Stimulated activated CD4-positive, alpha-beta T cell treated with anti-CD3 and anti-CD28 coated beads, TNF-alpha, amount 100 ng/mL, for 48 hours (primary cell): ENCODE measurements at regions not wholly inside any gene's neighbourhood (a gene's known extent, or its start where the extent isn't known, plus 50 kb on each side); places are given as distances from the start of the nearest gene placed in this dataset.
"Not testable (repeated sequence)": the region's sequence is repeated elsewhere in the genome, so short reads cannot be mapped to it uniquely, and the experiment has no call there.

Source experiments
- DNase-seq, 3 donors: peaks; one replicate each; pipeline ENCODE4 v3.0.0-alpha.2; 2020; ENCODE audit warnings: low read depth in 3 of 3

- no peak for DNase-seq
Observed at GRCh38 chr16:26791169-26791568, 275.6 kb upstream of the C16orf82 start.

DNA sequence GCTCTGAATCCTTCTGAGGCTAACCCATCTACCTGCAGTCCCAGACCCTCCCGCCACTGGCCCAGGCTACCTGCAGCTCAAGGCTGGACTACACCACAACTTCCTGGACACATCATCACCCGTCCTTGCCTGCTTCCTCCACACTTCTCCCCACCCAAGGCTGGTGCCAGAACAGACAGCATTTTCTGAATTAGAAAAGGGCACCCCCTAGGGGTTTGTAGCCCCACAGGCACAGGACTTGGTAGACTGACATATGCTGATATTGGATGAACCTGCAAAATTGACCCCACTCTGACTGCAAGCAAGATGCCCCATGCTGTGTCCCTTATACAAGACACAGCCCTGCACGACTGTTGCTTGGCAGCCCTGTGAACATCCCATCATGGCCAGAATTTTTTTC, 271.5 kb upstream of the C16orf82 start:
- DNase-seq: peak in 1 of 3 donors; percentile 14

- DNase-seq: no peak
Observed at GRCh38 chr16:26801628-26802027, 265.1 kb upstream of the C16orf82 start.

DNA sequence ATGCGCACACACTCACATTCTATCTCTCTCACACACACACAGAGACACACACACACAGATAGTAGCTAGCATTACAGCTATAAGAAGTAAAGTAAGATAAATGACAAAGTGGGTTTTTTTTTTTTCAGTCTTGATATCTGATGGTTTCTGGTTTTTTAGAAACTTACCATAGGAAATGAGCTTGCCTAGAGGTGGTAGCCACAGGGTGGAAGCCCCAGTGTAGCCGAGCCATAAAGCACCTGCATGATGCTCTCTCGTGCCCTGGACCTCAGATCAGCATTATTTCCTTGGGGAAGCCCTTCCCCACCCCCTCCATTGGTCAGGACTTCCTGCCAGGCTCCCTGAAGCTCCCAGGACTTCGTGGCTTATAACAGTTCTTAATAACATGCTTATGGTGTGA, 264.3 kb upstream of the C16orf82 start:
- DNase-seq: no peak

GRCh38 chr16:26802965-26803364, 263.8 kb upstream of the C16orf82 start:
- DNase-seq: no peak

DNA sequence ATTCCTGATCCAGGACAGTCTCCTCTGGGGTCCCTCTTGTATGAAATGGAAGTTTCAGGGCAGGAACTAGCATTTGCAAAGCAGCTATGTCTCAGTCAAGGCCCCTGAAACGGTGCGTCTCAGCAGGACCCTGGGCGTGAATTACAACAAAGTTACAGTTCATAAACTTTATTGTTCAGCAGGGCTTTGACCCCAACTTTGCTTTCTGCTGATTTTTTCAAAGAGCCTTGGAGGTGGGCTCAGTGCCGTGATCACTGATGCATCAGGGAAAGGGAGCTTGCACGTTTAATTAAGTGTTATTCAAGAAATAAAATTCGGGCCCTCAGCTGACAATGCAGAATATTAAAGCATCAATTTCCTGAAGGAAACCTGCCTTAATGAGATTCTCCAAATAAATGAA, 260.1 kb upstream of the C16orf82 start:
- no peak for DNase-seq

GRCh38 chr16:26809461-26809860, 257.3 kb upstream of the C16orf82 start:
- DNase-seq: no peak

- no peak for DNase-seq
Observed at GRCh38 chr16:26816266-26816665, 250.5 kb upstream of the C16orf82 start.

DNA sequence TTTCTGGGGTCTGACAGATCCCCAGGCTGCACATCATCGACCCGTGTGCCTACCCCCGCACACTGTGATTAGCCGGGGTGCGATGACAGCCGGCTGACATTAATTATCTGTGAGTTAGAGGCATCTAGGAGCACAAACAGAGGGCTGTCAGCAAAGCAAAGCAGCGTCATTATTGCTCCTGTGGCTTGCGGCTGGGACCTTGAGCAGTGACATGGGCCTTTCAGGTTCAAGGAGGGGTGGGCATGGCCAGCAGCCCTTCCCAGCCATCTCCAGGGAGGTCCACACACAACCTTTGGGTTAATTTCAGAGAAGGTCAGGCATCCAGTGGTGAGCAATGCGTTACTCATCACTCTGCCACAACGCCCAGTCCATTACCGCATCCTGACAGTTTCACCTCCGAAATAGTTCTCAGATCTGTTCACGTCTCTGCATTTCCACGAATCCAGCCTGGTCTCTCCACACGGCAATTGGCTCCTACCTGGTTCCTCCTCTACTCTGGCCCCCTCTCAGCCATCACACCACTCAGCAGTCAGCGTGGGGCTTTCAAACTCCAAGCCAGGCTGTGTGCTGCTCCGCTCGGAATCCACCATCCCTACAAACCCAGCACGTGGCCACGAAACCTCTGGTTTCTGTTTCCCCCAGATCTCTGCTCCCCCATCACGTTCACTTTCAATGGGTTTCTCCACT, 249.7 kb upstream of the C16orf82 start:
- no peak for DNase-seq

DNA sequence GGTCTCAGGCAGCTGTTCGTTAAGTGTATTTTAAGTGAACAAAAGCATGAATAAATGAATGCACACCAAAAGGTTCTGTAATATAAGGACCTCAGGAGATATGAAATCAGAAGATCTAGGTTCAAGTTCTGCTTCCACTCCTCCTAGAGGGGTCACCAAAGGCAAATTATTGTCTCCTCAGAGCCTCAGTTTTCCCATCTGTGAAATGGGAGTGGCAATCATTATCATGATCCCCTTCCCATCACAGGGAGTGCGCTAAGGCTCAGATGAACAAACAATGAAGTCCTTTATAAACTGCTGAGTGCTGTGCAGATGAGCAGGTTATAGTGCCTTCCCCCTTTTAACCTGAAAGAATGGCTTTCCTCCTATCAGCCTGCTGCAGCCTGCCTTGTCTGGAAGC, 248.3 kb upstream of the C16orf82 start:
- DNase-seq: no peak

DNA sequence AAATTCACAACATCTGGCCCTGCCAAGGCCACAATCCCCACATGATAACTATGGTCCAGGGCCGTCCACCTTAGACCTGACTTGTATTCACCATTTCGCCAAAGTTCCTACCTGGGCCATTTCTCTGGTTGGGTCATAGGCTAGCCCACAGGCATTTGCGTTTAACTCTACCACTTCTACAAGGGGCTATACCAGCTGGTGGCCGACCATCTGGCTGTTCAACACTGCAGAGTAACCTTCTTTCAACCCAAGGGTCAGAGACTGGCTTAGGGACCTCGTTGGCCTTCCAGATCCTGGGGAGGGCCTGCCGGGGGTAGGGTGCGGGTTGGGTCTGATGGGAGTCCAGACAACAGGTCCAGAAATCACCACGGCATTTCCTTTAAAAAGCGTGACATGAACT, 242.3 kb upstream of the C16orf82 start:
- no peak for DNase-seq

GRCh38 chr16:26826500-26826899, 240.2 kb upstream of the C16orf82 start:
- no peak for DNase-seq

DNA sequence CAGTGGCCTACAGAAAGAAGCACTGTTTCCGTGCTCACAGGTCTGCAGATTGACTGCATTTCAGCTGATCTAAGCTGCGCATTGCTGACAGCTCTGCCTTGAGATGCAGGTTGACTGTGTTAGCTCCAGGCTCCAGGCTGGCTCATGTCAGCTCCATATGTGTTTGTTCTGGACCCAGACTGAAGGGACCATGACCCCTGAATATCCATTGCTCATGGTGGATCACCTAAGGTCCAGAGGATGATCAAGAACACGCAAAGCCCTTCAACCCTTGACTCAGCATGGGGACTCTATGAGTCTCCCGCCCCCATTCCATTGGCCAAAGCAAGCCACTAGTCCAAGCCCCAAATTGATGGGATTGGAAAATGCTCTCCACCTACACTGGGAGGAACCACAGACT, 239.3 kb upstream of the C16orf82 start:
- DNase-seq: no peak

- no peak for DNase-seq
Observed at GRCh38 chr16:26830428-26831127, 236.1 kb upstream of the C16orf82 start.

- not testable (repeated sequence) for DNase-seq
Observed at GRCh38 chr16:26836114-26836513, 230.6 kb upstream of the C16orf82 start.

- no peak for DNase-seq
Observed at GRCh38 chr16:26838931-26839330, 227.8 kb upstream of the C16orf82 start.

DNA sequence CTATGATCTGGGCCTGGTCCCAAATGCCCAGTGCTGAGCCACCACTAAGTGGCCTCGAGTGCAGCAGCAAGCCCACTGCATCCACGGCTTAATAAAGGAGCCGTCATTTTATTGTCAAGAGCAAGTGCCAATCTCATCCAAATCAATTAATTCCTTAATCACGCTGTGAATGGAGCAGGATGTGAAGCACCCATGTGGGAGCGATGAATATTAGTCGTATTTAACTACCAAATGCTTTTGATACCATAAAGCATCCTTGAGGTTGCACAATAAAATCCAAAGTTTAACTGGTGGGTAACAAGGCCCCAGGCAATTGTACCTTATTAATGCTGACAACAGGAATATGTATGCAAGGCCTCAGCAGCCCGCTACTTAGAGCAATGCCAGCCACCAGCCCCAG, 226.0 kb upstream of the C16orf82 start:
- DNase-seq: no peak

- DNase-seq: no peak
Observed at GRCh38 chr16:26856271-26856670, 210.5 kb upstream of the C16orf82 start.

- no peak for DNase-seq
Observed at GRCh38 chr16:26856791-26857190, 209.9 kb upstream of the C16orf82 start.

- DNase-seq: no peak
Observed at GRCh38 chr16:26857371-26857770, 209.4 kb upstream of the C16orf82 start.

GRCh38 chr16:26860506-26860905, 206.2 kb upstream of the C16orf82 start:
- no peak for DNase-seq

GRCh38 chr16:26863931-26864330, 202.8 kb upstream of the C16orf82 start:
- DNase-seq: no peak

DNA sequence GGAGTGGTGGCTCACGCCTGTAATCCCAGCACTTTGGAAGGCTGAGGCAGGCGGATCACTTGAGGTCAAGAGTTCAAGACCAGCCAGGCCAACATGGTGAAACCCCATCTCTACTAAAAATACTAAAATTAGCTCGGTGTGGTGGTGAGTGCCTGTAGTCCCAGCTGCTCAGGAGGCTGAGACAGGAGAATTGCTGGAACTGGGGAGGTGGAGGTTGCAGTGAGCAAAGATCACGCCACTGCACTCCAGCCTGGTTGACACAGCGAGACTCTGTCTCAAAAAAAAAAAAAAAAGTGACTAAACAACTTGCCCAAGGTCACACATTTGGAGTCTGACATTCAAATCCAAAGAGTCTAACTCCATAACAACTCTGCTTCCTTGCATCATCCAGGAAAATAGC, 192.4 kb upstream of the C16orf82 start:
- not testable (repeated sequence) for DNase-seq

GRCh38 chr16:26877421-26877820, 189.3 kb upstream of the C16orf82 start:
- DNase-seq: no peak
